ENCODE measurements at regions not wholly inside any gene's neighbourhood (a gene's known extent, or its start where the extent isn't known, plus 50 kb on each side); places are given as distances from the start of the nearest gene placed in this dataset.

DNA sequence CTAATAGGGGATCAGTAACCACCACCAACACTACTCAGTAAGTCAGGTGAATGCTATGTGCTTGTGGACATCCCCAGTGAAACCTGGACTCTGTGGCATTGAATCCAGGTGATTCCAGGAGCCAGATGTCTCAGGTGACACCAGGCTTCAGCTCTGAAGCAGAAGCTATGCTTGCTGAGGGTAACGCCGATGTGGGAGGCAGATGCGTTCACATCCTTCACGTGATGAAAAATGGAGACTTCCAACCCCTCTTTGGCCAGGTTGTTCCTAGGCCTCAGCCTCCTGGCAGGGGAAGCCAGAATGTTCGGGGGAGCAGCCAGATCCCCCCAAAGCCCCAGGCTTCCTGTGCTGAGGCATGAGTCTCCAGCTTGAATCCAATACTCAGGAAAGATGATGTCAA is 209.8 kb upstream of the PDE10A start:
- TF ChIP-seq, protein P1, sequence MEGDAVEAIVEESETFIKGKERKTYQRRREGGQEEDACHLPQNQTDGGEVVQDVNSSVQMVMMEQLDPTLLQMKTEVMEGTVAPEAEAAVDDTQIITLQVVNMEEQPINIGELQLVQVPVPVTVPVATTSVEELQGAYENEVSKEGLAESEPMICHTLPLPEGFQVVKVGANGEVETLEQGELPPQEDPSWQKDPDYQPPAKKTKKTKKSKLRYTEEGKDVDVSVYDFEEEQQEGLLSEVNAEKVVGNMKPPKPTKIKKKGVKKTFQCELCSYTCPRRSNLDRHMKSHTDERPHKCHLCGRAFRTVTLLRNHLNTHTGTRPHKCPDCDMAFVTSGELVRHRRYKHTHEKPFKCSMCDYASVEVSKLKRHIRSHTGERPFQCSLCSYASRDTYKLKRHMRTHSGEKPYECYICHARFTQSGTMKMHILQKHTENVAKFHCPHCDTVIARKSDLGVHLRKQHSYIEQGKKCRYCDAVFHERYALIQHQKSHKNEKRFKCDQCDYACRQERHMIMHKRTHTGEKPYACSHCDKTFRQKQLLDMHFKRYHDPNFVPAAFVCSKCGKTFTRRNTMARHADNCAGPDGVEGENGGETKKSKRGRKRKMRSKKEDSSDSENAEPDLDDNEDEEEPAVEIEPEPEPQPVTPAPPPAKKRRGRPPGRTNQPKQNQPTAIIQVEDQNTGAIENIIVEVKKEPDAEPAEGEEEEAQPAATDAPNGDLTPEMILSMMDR (IDR thresholded peaks at IDR 0.05), result no peak
- TF ChIP-seq POLR2A (IDR thresholded peaks at IDR 0.05; ENCODE audit: low read depth), result no peak

Data from esophagus muscularis mucosa (tissue), 3 donors.